ENCODE measurements at regions not wholly inside any gene's neighbourhood (a gene's known extent, or its start where the extent isn't known, plus 50 kb on each side); places are given as distances from the start of the nearest gene placed in this dataset.

- Histone ChIP-seq H4K5ac (ENCODE audit: low read depth, low read length) (no peak overlapping the region), H3K36me3 (ENCODE audit: control insufficient read depth, insufficient read depth, low read length) (no peaks in the 10 kb centered on the region), H3K27me3 (ENCODE audit: control insufficient read depth, insufficient read depth, low read length) (no peaks in the 10 kb centered on the region), H3K4ac (ENCODE audit: low read depth, low read length) (no peak overlapping the region), H4K20me1 (ENCODE audit: insufficient read depth, low read length) (no peaks in the 10 kb centered on the region), H2BK20ac (ENCODE audit: low read depth, low read length) (no peak overlapping the region), H2AK9ac (replicated peaks; ENCODE audit: low read depth, low read length, poor library complexity) (no peak overlapping the region), H3K9ac (ENCODE audit: low read depth, low read length) (no peak overlapping the region), H2AK5ac (ENCODE audit: low read depth, low read length) (no peak overlapping the region), H3K18ac (ENCODE audit: low read depth, low read length) (no peak overlapping the region), H2AFZ (replicated peaks; ENCODE audit: low read length, poor library complexity) (no peak overlapping the region), H3K9me3 (ENCODE audit: control insufficient read depth, insufficient read depth, low read length) (peaks cover 12% of the 10 kb centered on the region), H3K14ac (replicated peaks; ENCODE audit: low read depth, low read length) (no peak overlapping the region), H3K4me3 (ENCODE audit: insufficient read depth, low read depth, low read length) (no peak overlapping the region), H4K91ac (ENCODE audit: insufficient read depth, low read depth, low read length) (no peak overlapping the region), H3K56ac (ENCODE audit: extremely low read depth, insufficient read depth, low read length) (no peak overlapping the region), H3K4me2 (ENCODE audit: low read depth, low read length) (no peak overlapping the region), H4K8ac (ENCODE audit: low read depth in 2 of 2, low read length in 2 of 2) (no peak overlapping the region), H3K4me1 (ENCODE audit: control insufficient read depth, insufficient read depth, low read length) (no peaks in the 10 kb centered on the region), H2BK5ac (ENCODE audit: low read depth, low read length, poor library complexity, severe bottlenecking) (no peak overlapping the region), H3K27ac (ENCODE audit: insufficient read depth, low read length) (no peak overlapping the region), H2BK15ac (ENCODE audit: low read depth, low read length) (no peak overlapping the region), H3K79me1 (ENCODE audit: low read depth in 1 of 2, low read length in 2 of 2) (no peaks in the 10 kb centered on the region), H3K23ac (ENCODE audit: low read depth, low read length) (no peak overlapping the region), H3K9me1 (ENCODE audit: insufficient read depth, low read length) (no peaks in the 10 kb centered on the region), H2BK120ac (ENCODE audit: low read depth, low read length) (no peak overlapping the region)
- intact Hi-C loops (cut with micrococcal nuclease) (no loop called here), in situ Hi-C loops (cut with MboI; ENCODE audit: low sequenced_read_pairs) (no loop called here), dilution Hi-C loops (cut with HindIII; ENCODE audit: low sequenced_read_pairs, unreplicated experiment) (no loop called here)
- CTCF ChIA-PET = no interaction called here
- no peak for DNase-seq
- 60% methylated on average over 1 of the region's 7 CpGs; no CpG with 5 or more reads in 1 of the 2 experiments for whole genome bisulfite sequencing, 2 experiments (ENCODE audit: extremely low coverage in 2 of 2, insufficient read length in 1 of 2)
- no TSS peak for BruUV-seq (replicated peaks)
- POLR2A ChIA-PET (ENCODE audit: unreplicated experiment) = no interaction called here
- no peak for ATAC-seq (ENCODE audit: low read depth)
- no peak for TF ChIP-seq BHLHE40 (IDR thresholded peaks at IDR 0.05; ENCODE audit: low read depth, low read length)
- no peak for TF ChIP-seq RFX5 (IDR thresholded peaks at IDR 0.05; ENCODE audit: low read depth, low read length)
- no peak for TF ChIP-seq CTCF (conservative IDR thresholded peaks at IDR 0.05; ENCODE audit: low read depth, low read length)
- no peak for TF ChIP-seq CHD1 (IDR thresholded peaks at IDR 0.05; ENCODE audit: low read depth, low read length)
- TF ChIP-seq RAD21 (IDR thresholded peaks at IDR 0.05; ENCODE audit: low read length) = no peak
These were observed 232.1 kb upstream of the ASIC2 start for GRCh38 chr17:33525186-33525585.

Data from IMR-90 (cell line).